A673 (cell line): ENCODE measurements at regions not wholly inside any gene's neighbourhood (a gene's known extent, or its start where the extent isn't known, plus 50 kb on each side); places are given as distances from the start of the nearest gene placed in this dataset.

ENCODE experiments used
- BruUV-seq: library from RNA; stranded (reverse); fragments of 400-500 nt; replicated peaks from 2 replicates; lab custom pipeline; 2021; lab: Mats Ljungman, UMichigan
- CTCF ChIA-PET: fragments of 300-600 bp; sonication (Branson Sonifier 250); formaldehyde crosslinking; loops from one replicate; lab custom pipeline; 2022; ENCODE audit warnings: antibody characterized with exemption; lab: Charles Lee
- POLR2A ChIA-PET: fragments of 300-600 bp; sonication (Branson Sonifier 250); formaldehyde crosslinking; loops from one replicate; lab custom pipeline; 2022; ENCODE audit warnings: antibody characterized with exemption; ENCODE audit not compliant: low non-redundant PET; lab: Charles Lee
- DNase-seq: peaks from one replicate; pipeline ENCODE4 v3.0.0-alpha.2; 2015; ENCODE audit warnings: low spot score
- H3K27ac ChIP-seq: fragments of 200-600 bp; sonication (generic); 2 replicates; pipeline ENCODE4 v1.5.1; 2016; ENCODE audit warnings: mixed run types, low read depth, mild to moderate bottlenecking, mixed read lengths, antibody characterized with exemption, low read length; ENCODE audit not compliant: poor library complexity, severe bottlenecking
- H3K27me3 ChIP-seq: fragments of 200-600 bp; sonication (generic); replicated peaks from 2 replicates; pipeline ENCODE4 v1.6.1; 2017; ENCODE audit warnings: mixed run types, low read depth, mild to moderate bottlenecking, mixed read lengths, antibody characterized with exemption, low read length; ENCODE audit not compliant: insufficient read depth, poor library complexity
- H3K36me3 ChIP-seq: fragments of 200-600 bp; sonication (generic); 2 replicates; pipeline ENCODE4 v1.6.1; 2016; ENCODE audit warnings: mixed run types, mild to moderate bottlenecking, mixed read lengths, antibody characterized with exemption, low read length; ENCODE audit not compliant: insufficient read depth, poor library complexity, severe bottlenecking
- H3K4me1 ChIP-seq: fragments of 200-600 bp; sonication (generic); 2 replicates; pipeline ENCODE4 v1.6.1; 2017; ENCODE audit warnings: mixed run types, mild to moderate bottlenecking, mixed read lengths, antibody characterized with exemption, low read length; ENCODE audit not compliant: insufficient read depth, poor library complexity, severe bottlenecking
- H3K4me3 ChIP-seq: fragments of 200-600 bp; sonication (generic); 2 replicates; pipeline ENCODE4 v1.5.1; 2016; ENCODE audit warnings: low read depth, mixed run types, mild to moderate bottlenecking, mixed read lengths, low read length; ENCODE audit not compliant: poor library complexity, severe bottlenecking
- H3K9me3 ChIP-seq: fragments of 200-600 bp; sonication (generic); 2 replicates; pipeline ENCODE4 v1.6.1; 2016; ENCODE audit warnings: mixed run types, low read depth, mild to moderate bottlenecking, mixed read lengths, antibody characterized with exemption, low read length; ENCODE audit not compliant: poor library complexity, severe bottlenecking
- EZH2 ChIP-seq: fragments of 200-600 bp; sonication (generic); IDR thresholded peaks from 2 replicates; pipeline ENCODE4 v1.6.1; 2017; ENCODE audit warnings: borderline replicate concordance, low read depth, mild to moderate bottlenecking, mixed read lengths, antibody characterized with exemption, low read length; ENCODE audit not compliant: poor library complexity, severe bottlenecking
- intact Hi-C: fragments of 100-400 bp; cut with micrococcal nuclease; formaldehyde crosslinking; loops from one replicate; pipeline ENCODE4 v1.10.0; 2022; ENCODE audit not compliant: unreplicated experiment
- TF ChIP-seq, protein P1 (sequence below): fragments of 300-800, 200-600 bp; sonication (generic); conservative IDR thresholded peaks from 2 replicates; pipeline ENCODE4 v1.5.1; 2017; ENCODE audit warnings: low read depth, mild to moderate bottlenecking, antibody characterized with exemption, low read length, moderate library complexity, mixed read lengths

GRCh38 chr20:51321343-51322163 is 221.0 kb downstream of the NFATC2 start:
- TF ChIP-seq, protein P1, sequence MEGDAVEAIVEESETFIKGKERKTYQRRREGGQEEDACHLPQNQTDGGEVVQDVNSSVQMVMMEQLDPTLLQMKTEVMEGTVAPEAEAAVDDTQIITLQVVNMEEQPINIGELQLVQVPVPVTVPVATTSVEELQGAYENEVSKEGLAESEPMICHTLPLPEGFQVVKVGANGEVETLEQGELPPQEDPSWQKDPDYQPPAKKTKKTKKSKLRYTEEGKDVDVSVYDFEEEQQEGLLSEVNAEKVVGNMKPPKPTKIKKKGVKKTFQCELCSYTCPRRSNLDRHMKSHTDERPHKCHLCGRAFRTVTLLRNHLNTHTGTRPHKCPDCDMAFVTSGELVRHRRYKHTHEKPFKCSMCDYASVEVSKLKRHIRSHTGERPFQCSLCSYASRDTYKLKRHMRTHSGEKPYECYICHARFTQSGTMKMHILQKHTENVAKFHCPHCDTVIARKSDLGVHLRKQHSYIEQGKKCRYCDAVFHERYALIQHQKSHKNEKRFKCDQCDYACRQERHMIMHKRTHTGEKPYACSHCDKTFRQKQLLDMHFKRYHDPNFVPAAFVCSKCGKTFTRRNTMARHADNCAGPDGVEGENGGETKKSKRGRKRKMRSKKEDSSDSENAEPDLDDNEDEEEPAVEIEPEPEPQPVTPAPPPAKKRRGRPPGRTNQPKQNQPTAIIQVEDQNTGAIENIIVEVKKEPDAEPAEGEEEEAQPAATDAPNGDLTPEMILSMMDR: no peak
- no peak for TF ChIP-seq EZH2
- H3K9me3 ChIP-seq: no peaks in the 10 kb centered on the region
- no peak for DNase-seq
- no peaks in the 10 kb centered on the region for H3K27me3 ChIP-seq
- ChIA-PET CTCF (no interaction called here), POLR2A (no interaction called here)
- no peak overlapping the region for H3K4me3 ChIP-seq
- intact Hi-C loops: no loop called here
- no TSS peak for BruUV-seq
- no peaks in the 10 kb centered on the region for H3K4me1 ChIP-seq
- no peak overlapping the region for H3K27ac ChIP-seq
- no peaks in the 10 kb centered on the region for H3K36me3 ChIP-seq

DNA sequence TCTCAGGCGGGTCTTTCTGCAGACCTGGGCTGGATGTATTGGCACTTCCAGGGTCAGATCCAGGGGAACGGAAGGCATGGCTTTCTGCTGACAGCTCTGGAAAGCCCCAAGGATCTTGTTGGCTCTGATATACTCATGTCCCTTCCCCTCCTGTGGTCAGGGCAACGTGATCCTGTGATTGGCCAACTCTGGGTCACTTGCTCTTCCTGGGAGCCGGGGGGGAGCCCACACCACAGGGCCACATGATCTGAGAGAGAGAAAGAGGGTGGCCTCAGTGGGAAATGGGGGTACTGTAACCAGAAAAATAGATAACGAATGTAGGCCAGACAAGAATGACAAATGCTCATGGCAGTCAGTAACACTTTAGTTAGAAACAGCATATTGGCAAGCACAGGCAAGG is 223.0 kb downstream of the NFATC2 start:
- no peak for DNase-seq
- no TSS peak for BruUV-seq
- TF ChIP-seq, protein P1: no peak
- no peak for TF ChIP-seq EZH2
- Histone ChIP-seq H3K4me1 (no peaks in the 10 kb centered on the region), H3K9me3 (no peaks in the 10 kb centered on the region), H3K36me3 (no peaks in the 10 kb centered on the region), H3K27ac (no peak overlapping the region), H3K4me3 (no peak overlapping the region), H3K27me3 (no peaks in the 10 kb centered on the region)
- POLR2A ChIA-PET: no interaction called here
- CTCF ChIA-PET: no interaction called here
- intact Hi-C loops: no loop called here

GRCh38 chr20:51318058-51318949 is 224.2 kb downstream of the NFATC2 start:
- ChIA-PET POLR2A (no interaction called here), CTCF (interaction anchor here (0.6 to 1.6 kb wide), 4 partner anchors 11 to 331 kb away, joined by 3 to 16 read pairs (median 4); no protein-coding TSS in a partner anchor)
- no peaks in the 10 kb centered on the region for H3K4me1 ChIP-seq
- intact Hi-C loops: no loop called here
- H3K27me3 ChIP-seq: no peaks in the 10 kb centered on the region
- no peaks in the 10 kb centered on the region for H3K36me3 ChIP-seq
- no peak overlapping the region for H3K27ac ChIP-seq
- BruUV-seq: no TSS peak
- peak; percentile 75 for DNase-seq
- no peak overlapping the region for H3K4me3 ChIP-seq
- TF ChIP-seq, protein P1: peak; percentile 91
- no peak for TF ChIP-seq EZH2
- no peaks in the 10 kb centered on the region for H3K9me3 ChIP-seq
